HCT116 (cell line): ENCODE measurements at regions not wholly inside any gene's neighbourhood (a gene's known extent, or its start where the extent isn't known, plus 50 kb on each side); places are given as distances from the start of the nearest gene placed in this dataset.

Source experiments
- ATAC-seq: fragments of 200-7000 bp; cut with Tn5 transposase; 2 replicates; pipeline ENCODE4 v1.9.1; 2020; ENCODE audit warnings: mild to moderate bottlenecking, moderate library complexity
- BruUV-seq: library from RNA; stranded (reverse); fragments of 400-500 nt; replicated peaks from 2 replicates; lab custom pipeline; 2021; lab: Mats Ljungman, UMichigan
- CTCF ChIA-PET: fragments of 300-600 bp; sonication (Branson Sonifier 250); formaldehyde crosslinking; loops from one replicate; lab custom pipeline; 2021; ENCODE audit warnings: antibody characterized with exemption; lab: Charles Lee
- POLR2A ChIA-PET: fragments of 300-600, 350-600 bp; sonication (Branson Sonifier 250); formaldehyde crosslinking; loops from one replicate; lab custom pipeline; 2021; ENCODE audit warnings: antibody characterized with exemption; lab: Charles Lee
- RAD21 ChIA-PET, 2 experiments: fragments of 300-600 bp; sonication (Branson Sonifier 250); formaldehyde crosslinking; loops; one replicate each; lab custom pipeline; 2023; ENCODE audit warnings: low total read pairs in 2 of 2; ENCODE audit not compliant: uncharacterized antibody in 2 of 2, unreplicated experiment in 2 of 2, low non-redundant PET in 1 of 2; lab: Charles Lee
- DNase-seq: peaks from one replicate; pipeline ENCODE4 v3.0.0-alpha.2; 2010; ENCODE audit warnings: low read depth, low spot score
- H2AFZ ChIP-seq: fragments of 200-600 bp; shearing (Covaris generic), sonication (generic); 2 replicates; pipeline ENCODE4 v1.6.1; 2017; ENCODE audit warnings: low read depth, mixed run types, mixed read lengths, antibody characterized with exemption, low read length; ENCODE audit not compliant: poor library complexity, severe bottlenecking
- H3K27ac ChIP-seq: 2 replicates; pipeline ENCODE4 v1.5.1; 2012; ENCODE audit warnings: low read depth, low read length
- H3K27me3 ChIP-seq: fragments of 200-600 bp; sonication (generic); 2 replicates; pipeline ENCODE4 v1.6.1; 2016; ENCODE audit warnings: mixed run types, low read length, mixed read lengths; ENCODE audit not compliant: insufficient read depth
- H3K36me3 ChIP-seq, 2 experiments: fragments of 200-500 bp in 1 of 2; fragments of 200-600 bp in 1 of 2; sonication (Bioruptor generic) in 1 of 2; sonication (generic) in 1 of 2; 2 replicates each; pipeline versions ENCODE4 v1.5.1 to v1.6.1; 2014 to 2016; ENCODE audit warnings: low read length in 2 of 2, inconsistent platforms in 1 of 2, mixed read lengths in 1 of 2, mixed run types in 1 of 2; ENCODE audit not compliant: insufficient read depth in 2 of 2, control insufficient read depth in 1 of 2
- H3K4me1 ChIP-seq, 2 experiments: fragments of 200-600 bp in 1 of 2; sonication (generic) in 1 of 2; 2 replicates each; pipeline versions ENCODE4 v1.5.1 to v1.6.1; 2012 to 2017; ENCODE audit warnings: low read length in 2 of 2, inconsistent platforms in 1 of 2, mild to moderate bottlenecking in 1 of 2, mixed read lengths in 1 of 2, mixed run types in 1 of 2, moderate library complexity in 1 of 2; ENCODE audit not compliant: insufficient read depth in 2 of 2, control insufficient read depth in 1 of 2
- H3K4me2 ChIP-seq: fragments of 200-600 bp; sonication (generic); 2 replicates; pipeline ENCODE4 v1.6.1; 2017; ENCODE audit warnings: mixed run types, low read length, mixed read lengths
- H3K4me3 ChIP-seq, 2 experiments: fragments of 200-600 bp in 1 of 2; sonication (generic) in 1 of 2; replicated peaks in 1 of 2; 2 replicates each; pipeline ENCODE4 v1.5.1; 2011 to 2016; ENCODE audit warnings: low read length in 2 of 2, control low read depth in 1 of 2, low read depth in 1 of 2, mild to moderate bottlenecking in 1 of 2, mixed read lengths in 1 of 2, mixed run types in 1 of 2
- H3K79me2 ChIP-seq: fragments of 200-600 bp; sonication (generic); 2 replicates; pipeline ENCODE4 v1.6.1; 2017; ENCODE audit warnings: mild to moderate bottlenecking, mixed run types, low read length, moderate library complexity, mixed read lengths; ENCODE audit not compliant: insufficient read depth
- H3K9ac ChIP-seq: fragments of 200-600 bp; sonication (generic); 2 replicates; pipeline ENCODE4 v1.6.1; 2016; ENCODE audit warnings: low read length, mixed read lengths
- H3K9me2 ChIP-seq: fragments of 200-600 bp; sonication (generic), shearing (Covaris generic); 2 replicates; pipeline ENCODE4 v1.6.1; 2017; ENCODE audit warnings: mixed run types, mild to moderate bottlenecking, moderate library complexity; ENCODE audit not compliant: insufficient read depth
- H3K9me3 ChIP-seq, 2 experiments: fragments of 200-500 bp in 1 of 2; fragments of 200-600 bp in 1 of 2; sonication (Bioruptor generic) in 1 of 2; sonication (generic) in 1 of 2; 2 replicates each; pipeline ENCODE4 v1.6.1; 2014 to 2017; ENCODE audit warnings: low read length in 2 of 2, mixed read lengths in 2 of 2, inconsistent platforms in 1 of 2, low read depth in 1 of 2, mild to moderate bottlenecking in 1 of 2, mixed run types in 1 of 2, moderate library complexity in 1 of 2; ENCODE audit not compliant: control insufficient read depth in 1 of 2, insufficient read depth in 1 of 2
- H4K20me1 ChIP-seq: fragments of 200-600 bp; sonication (generic), shearing (Covaris generic); 2 replicates; pipeline ENCODE4 v1.6.1; 2017; ENCODE audit warnings: mixed run types, mild to moderate bottlenecking, moderate library complexity; ENCODE audit not compliant: insufficient read depth
- CBX3 ChIP-seq: IDR thresholded peaks from 2 replicates; pipeline ENCODE4 v1.6.1; 2012; ENCODE audit warnings: low read depth
- EGR1 ChIP-seq: IDR thresholded peaks from 2 replicates; pipeline ENCODE4 v1.6.1; 2012; ENCODE audit warnings: low read depth
- ELF1 ChIP-seq: IDR thresholded peaks from 2 replicates; pipeline ENCODE4 v1.6.1; 2012; ENCODE audit warnings: low read depth, borderline replicate concordance
- EZH2 ChIP-seq: fragments of 200-600 bp; sonication (generic); IDR thresholded peaks from 2 replicates; pipeline ENCODE4 v1.6.1; 2017; ENCODE audit warnings: antibody characterized with exemption, mixed run types
- EZH2phosphoT487 ChIP-seq: fragments of 200-600 bp; IDR thresholded peaks from 2 replicates; pipeline ENCODE4 v1.6.1; 2018; ENCODE audit warnings: antibody characterized with exemption, borderline replicate concordance
- FOSL1 ChIP-seq: IDR thresholded peaks from 2 replicates; pipeline ENCODE4 v1.6.1; 2012; ENCODE audit warnings: low read depth
- JUND ChIP-seq: IDR thresholded peaks from 2 replicates; pipeline ENCODE4 v1.6.1; 2012
- POLR2A ChIP-seq: IDR thresholded peaks from 2 replicates; pipeline ENCODE4 v1.7.0; 2011; ENCODE audit warnings: borderline replicate concordance; ENCODE audit not compliant: insufficient read depth, insufficient read length; ENCODE audit errors: extremely low read depth
- POLR2AphosphoS5 ChIP-seq: IDR thresholded peaks from 2 replicates; pipeline ENCODE4 v1.6.1; 2011; ENCODE audit warnings: mild to moderate bottlenecking, low read depth, low read length, moderate library complexity
- RAD21 ChIP-seq: IDR thresholded peaks from 2 replicates; pipeline ENCODE4 v1.6.1; 2012; ENCODE audit warnings: low read depth, mild to moderate bottlenecking
- SP1 ChIP-seq: IDR thresholded peaks from 2 replicates; pipeline ENCODE4 v1.6.1; 2012; ENCODE audit warnings: low read depth
- SRF ChIP-seq: IDR thresholded peaks from 2 replicates; pipeline ENCODE4 v1.6.1; 2012; ENCODE audit warnings: low read depth
- TCF7L2 ChIP-seq: IDR thresholded peaks from 2 replicates; pipeline ENCODE4 v1.7.0; 2011; ENCODE audit warnings: borderline replicate concordance, inconsistent platforms; ENCODE audit not compliant: insufficient read depth, insufficient read length; ENCODE audit errors: extremely low read depth
- ZFX ChIP-seq: fragments of 450-650 bp; IDR thresholded peaks from 2 replicates; pipeline ENCODE4 v1.6.1; 2017
- ZNF274 ChIP-seq: fragments of 200-500 bp; sonication (Bioruptor generic); IDR thresholded peaks from 2 replicates; pipeline ENCODE4 v1.6.1; 2014; ENCODE audit warnings: mild to moderate bottlenecking, low read depth, low read length, inconsistent platforms
- intact Hi-C: fragments of 100-400 bp; cut with micrococcal nuclease; formaldehyde crosslinking; loops from 2 replicates; pipeline ENCODE4 v1.10.0; 2022
- TF ChIP-seq, protein P1 (sequence below): IDR thresholded peaks from 2 replicates; pipeline ENCODE4 v1.6.1; 2012
- TF ChIP-seq, protein P2 (sequence below): IDR thresholded peaks from 2 replicates; pipeline ENCODE4 v1.6.1; 2012
- TF ChIP-seq, protein P3 (sequence below), 3 experiments: fragments of 200-600 bp in 1 of 3; sonication (generic) in 1 of 3; IDR thresholded peaks in 2 of 3; conservative IDR thresholded peaks in 1 of 3; 2 replicates each; pipeline ENCODE4 v1.5.1; 2012 to 2017; ENCODE audit warnings: low read depth in 2 of 3, low read length in 2 of 3, antibody characterized with exemption in 1 of 3, borderline replicate concordance in 1 of 3, control low read depth in 1 of 3, mild to moderate bottlenecking in 1 of 3, mixed read lengths in 1 of 3, mixed run types in 1 of 3, moderate library complexity in 1 of 3; ENCODE audit not compliant: insufficient read depth in 1 of 3

DNA sequence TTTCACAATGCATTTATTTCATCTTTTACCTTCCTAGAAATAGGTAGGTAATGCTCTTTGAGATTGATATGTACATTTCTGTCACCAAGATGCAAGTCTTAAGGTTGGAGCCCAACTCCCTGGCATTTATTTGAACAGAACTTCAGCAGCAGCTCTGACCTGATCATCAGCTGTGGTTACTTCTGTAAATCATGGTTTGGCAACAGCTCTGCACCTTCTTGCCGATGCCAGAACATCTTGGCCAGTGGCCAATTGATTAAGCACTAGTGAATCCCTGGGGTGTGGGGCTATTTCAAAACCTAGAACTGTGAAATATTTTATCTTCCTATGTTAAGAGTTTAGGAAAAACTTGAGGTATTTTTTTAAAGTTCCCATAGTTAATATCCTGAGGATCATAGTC lies 124.8 kb upstream of the NYAP2 start:
- H3K27me3 ChIP-seq, result no peaks in the 10 kb centered on the region
- H3K36me3 ChIP-seq, result no peaks in the 10 kb centered on the region
- no peak overlapping the region for H3K4me3 ChIP-seq
- H3K79me2 ChIP-seq, result no peaks in the 10 kb centered on the region
- no peak overlapping the region for H3K9ac ChIP-seq
- H3K9me2 ChIP-seq, result no peaks in the 10 kb centered on the region
- TF ChIP-seq POLR2AphosphoS5 (no peak), TCF7L2 (no peak), EZH2phosphoT487 (no peak), ZFX (no peak), POLR2A (no peak)
- TF ChIP-seq, all 23 proteins: peak for 0
- no peak for ATAC-seq
- no TSS peak for BruUV-seq
- DNase-seq, result no peak
- CTCF ChIA-PET, result no interaction called here
- RAD21 ChIA-PET, result no interaction called here
- no peaks in the 10 kb centered on the region for H3K9me3 ChIP-seq
- no peaks in the 10 kb centered on the region for H4K20me1 ChIP-seq
- POLR2A ChIA-PET, result no interaction called here
- no peak overlapping the region for H3K27ac ChIP-seq
- no peak overlapping the region for H2AFZ ChIP-seq
- H3K4me2 ChIP-seq, result no peak overlapping the region
- peaks cover 4 to 11% of the 10 kb centered on the region in 2 experiments; a peak in 3 of 4 replicates for H3K4me1 ChIP-seq
- intact Hi-C loops, result no loop called here

DNA sequence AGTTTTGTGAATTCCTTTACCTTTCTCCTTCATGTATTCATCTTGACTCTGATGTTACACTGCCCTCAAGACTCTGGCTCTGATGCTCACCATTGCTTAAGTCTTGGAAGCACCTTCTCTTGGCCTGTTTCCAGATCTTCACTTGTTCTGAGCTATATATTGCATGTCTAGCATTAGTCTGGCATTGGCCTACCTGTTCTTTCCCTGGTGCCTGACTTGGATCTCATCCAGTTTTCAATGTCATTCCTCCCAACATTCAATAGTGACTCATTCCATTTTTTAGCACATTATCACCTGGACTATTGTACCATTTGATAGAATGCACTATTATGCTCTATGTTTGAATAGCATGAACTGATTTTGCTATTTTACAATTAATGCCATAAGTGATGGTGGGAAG lies 127.3 kb upstream of the NYAP2 start:
- H3K79me2 ChIP-seq, result no peaks in the 10 kb centered on the region
- 0 out of 2 replicates have a peak, but pooled peaks have one; percentile 11 for ATAC-seq
- no peaks in the 10 kb centered on the region for H3K9me2 ChIP-seq
- H3K9ac ChIP-seq, result no peak overlapping the region
- ChIA-PET CTCF (no interaction called here), RAD21 (no interaction called here), POLR2A (no interaction called here)
- H3K4me2 ChIP-seq, result no peak overlapping the region
- no peaks in the 10 kb centered on the region for H4K20me1 ChIP-seq
- H3K36me3 ChIP-seq, result no peaks in the 10 kb centered on the region
- no TSS peak for BruUV-seq
- H3K4me1 ChIP-seq, result peaks cover 4 to 11% of the 10 kb centered on the region in 2 experiments; a peak in 3 of 4 replicates
- DNase-seq, result no peak
- H3K9me3 ChIP-seq, result no peaks in the 10 kb centered on the region
- H3K27ac ChIP-seq, result no peak overlapping the region
- no peak overlapping the region for H3K4me3 ChIP-seq
- no peaks in the 10 kb centered on the region for H3K27me3 ChIP-seq
- no peak overlapping the region for H2AFZ ChIP-seq
- TF ChIP-seq, protein P1, sequence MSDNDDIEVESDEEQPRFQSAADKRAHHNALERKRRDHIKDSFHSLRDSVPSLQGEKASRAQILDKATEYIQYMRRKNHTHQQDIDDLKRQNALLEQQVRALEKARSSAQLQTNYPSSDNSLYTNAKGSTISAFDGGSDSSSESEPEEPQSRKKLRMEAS, result 0 out of 2 replicates have a peak, but pooled peaks have one; percentile 26
- TF ChIP-seq ZFX (no peak), FOSL1 (0 out of 2 replicates have a peak, but pooled peaks have one; percentile 38), JUND (0 out of 2 replicates have a peak, but pooled peaks have one; percentile 20), CBX3 (peak; percentile 20; the same call in 1 of the 2 replicates), SRF (no peak), EZH2 (no peak), SP1 (peak; percentile 9; the same call in 1 of the 2 replicates), ELF1 (no peak), RAD21 (no peak), EGR1 (no peak), ZNF274 (no peak), TCF7L2 (no peak)
- TF ChIP-seq, protein P2, sequence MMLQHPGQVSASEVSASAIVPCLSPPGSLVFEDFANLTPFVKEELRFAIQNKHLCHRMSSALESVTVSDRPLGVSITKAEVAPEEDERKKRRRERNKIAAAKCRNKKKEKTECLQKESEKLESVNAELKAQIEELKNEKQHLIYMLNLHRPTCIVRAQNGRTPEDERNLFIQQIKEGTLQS, result no peak
- TF ChIP-seq, protein P3, sequence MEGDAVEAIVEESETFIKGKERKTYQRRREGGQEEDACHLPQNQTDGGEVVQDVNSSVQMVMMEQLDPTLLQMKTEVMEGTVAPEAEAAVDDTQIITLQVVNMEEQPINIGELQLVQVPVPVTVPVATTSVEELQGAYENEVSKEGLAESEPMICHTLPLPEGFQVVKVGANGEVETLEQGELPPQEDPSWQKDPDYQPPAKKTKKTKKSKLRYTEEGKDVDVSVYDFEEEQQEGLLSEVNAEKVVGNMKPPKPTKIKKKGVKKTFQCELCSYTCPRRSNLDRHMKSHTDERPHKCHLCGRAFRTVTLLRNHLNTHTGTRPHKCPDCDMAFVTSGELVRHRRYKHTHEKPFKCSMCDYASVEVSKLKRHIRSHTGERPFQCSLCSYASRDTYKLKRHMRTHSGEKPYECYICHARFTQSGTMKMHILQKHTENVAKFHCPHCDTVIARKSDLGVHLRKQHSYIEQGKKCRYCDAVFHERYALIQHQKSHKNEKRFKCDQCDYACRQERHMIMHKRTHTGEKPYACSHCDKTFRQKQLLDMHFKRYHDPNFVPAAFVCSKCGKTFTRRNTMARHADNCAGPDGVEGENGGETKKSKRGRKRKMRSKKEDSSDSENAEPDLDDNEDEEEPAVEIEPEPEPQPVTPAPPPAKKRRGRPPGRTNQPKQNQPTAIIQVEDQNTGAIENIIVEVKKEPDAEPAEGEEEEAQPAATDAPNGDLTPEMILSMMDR (IDR thresholded peaks at IDR 0.05 in 2 of 3, conservative IDR thresholded peaks at IDR 0.05 in 1 of 3; ENCODE audit: borderline replicate concordance in 1 of 3, insufficient read depth in 1 of 3, low read depth in 2 of 3, low read length in 2 of 3), result no peak
- intact Hi-C loops, result no loop called here
